IMR-90 (cell line): ENCODE measurements at regions not wholly inside any gene's neighbourhood (a gene's known extent, or its start where the extent isn't known, plus 50 kb on each side); places are given as distances from the start of the nearest gene placed in this dataset.
"Not testable (repeated sequence)": the region's sequence is repeated elsewhere in the genome, so short reads cannot be mapped to it uniquely, and the experiment has no call there.

Source experiments
- ATAC-seq: fragments of 200-7000 bp; cut with Tn5 transposase; 2 replicates; pipeline ENCODE4 v1.9.1; 2020; ENCODE audit warnings: low read depth, mild to moderate bottlenecking, moderate library complexity
- BruUV-seq: library from RNA; stranded (reverse); fragments of 400-500 nt; replicated peaks from 2 replicates; lab custom pipeline; 2021; lab: Mats Ljungman, UMichigan
- CTCF ChIA-PET: fragments of 300-600 bp; formaldehyde crosslinking; extraction: SDS; loops from one replicate; lab custom pipeline; 2021; ENCODE audit warnings: antibody characterized with exemption; lab: Yijun Ruan, JAX
- POLR2A ChIA-PET: fragments of 300-600 bp; sonication (Branson Sonifier 250); formaldehyde crosslinking; loops from one replicate; lab custom pipeline; 2022; ENCODE audit warnings: antibody characterized with exemption; ENCODE audit not compliant: unreplicated experiment; lab: Charles Lee
- DNase-seq: peaks from one replicate; pipeline ENCODE4 v3.0.0; 2013
- H2AFZ ChIP-seq: replicated peaks from 2 replicates; pipeline ENCODE3; 2013; ENCODE audit warnings: low read length, mild to moderate bottlenecking; ENCODE audit not compliant: poor library complexity
- H2AK5ac ChIP-seq: 2 replicates; pipeline ENCODE4 v1.6.1; 2013; ENCODE audit warnings: low read depth, low read length, inconsistent platforms
- H2AK9ac ChIP-seq: replicated peaks from 2 replicates; pipeline ENCODE3; 2013; ENCODE audit warnings: mild to moderate bottlenecking, low read depth, low read length, moderate library complexity; ENCODE audit not compliant: poor library complexity
- H2BK120ac ChIP-seq: 2 replicates; pipeline ENCODE4 v1.6.1; 2013; ENCODE audit warnings: low read depth, low read length, inconsistent platforms
- H2BK15ac ChIP-seq: 3 replicates; pipeline ENCODE4 v1.6.1; 2013; ENCODE audit warnings: low read depth, low read length, inconsistent platforms
- H2BK20ac ChIP-seq: 2 replicates; pipeline ENCODE4 v1.6.1; 2013; ENCODE audit warnings: low read depth, mild to moderate bottlenecking, inconsistent platforms, low read length, moderate library complexity
- H2BK5ac ChIP-seq: 2 replicates; pipeline ENCODE4 v1.6.1; 2013; ENCODE audit warnings: mild to moderate bottlenecking, low read depth, low read length, inconsistent platforms; ENCODE audit not compliant: poor library complexity, severe bottlenecking
- H3K14ac ChIP-seq: replicated peaks from 2 replicates; pipeline ENCODE4 v1.6.1; 2013; ENCODE audit warnings: low read depth, low read length, inconsistent platforms
- H3K18ac ChIP-seq: 2 replicates; pipeline ENCODE4 v1.6.1; 2013; ENCODE audit warnings: low read depth, low read length, control low read depth
- H3K23ac ChIP-seq: 2 replicates; pipeline ENCODE4 v1.6.1; 2013; ENCODE audit warnings: low read depth, low read length, inconsistent platforms
- H3K27ac ChIP-seq: 2 replicates; pipeline ENCODE4 v1.5.1; 2013; ENCODE audit warnings: mild to moderate bottlenecking, control low read depth, low read length; ENCODE audit not compliant: insufficient read depth
- H3K27me3 ChIP-seq: 2 replicates; pipeline ENCODE4 v1.6.1; 2013; ENCODE audit warnings: low read length; ENCODE audit not compliant: control insufficient read depth, insufficient read depth
- H3K36me3 ChIP-seq: 2 replicates; pipeline ENCODE4 v1.6.1; 2013; ENCODE audit warnings: low read length, mixed read lengths; ENCODE audit not compliant: control insufficient read depth, insufficient read depth
- H3K4ac ChIP-seq: 2 replicates; pipeline ENCODE4 v1.6.1; 2013; ENCODE audit warnings: low read depth, low read length, inconsistent platforms
- H3K4me1 ChIP-seq: 2 replicates; pipeline ENCODE4 v1.6.1; 2013; ENCODE audit warnings: low read length, mixed read lengths; ENCODE audit not compliant: control insufficient read depth, insufficient read depth
- H3K4me2 ChIP-seq: 2 replicates; pipeline ENCODE4 v1.6.1; 2013; ENCODE audit warnings: low read depth, mild to moderate bottlenecking, control low read depth, low read length, moderate library complexity
- H3K4me3 ChIP-seq: 2 replicates; pipeline ENCODE4 v1.5.1; 2013; ENCODE audit warnings: low read depth, mild to moderate bottlenecking, control low read depth, low read length, moderate library complexity; ENCODE audit not compliant: insufficient read depth
- H3K56ac ChIP-seq: 2 replicates; pipeline ENCODE4 v1.6.1; 2013; ENCODE audit warnings: low read length, inconsistent platforms; ENCODE audit not compliant: insufficient read depth; ENCODE audit errors: extremely low read depth
- H3K79me1 ChIP-seq, 2 experiments: 2 replicates each; pipeline ENCODE4 v1.6.1; 2013; ENCODE audit warnings: low read length in 2 of 2, inconsistent platforms in 1 of 2, low read depth in 1 of 2
- H3K9ac ChIP-seq: 2 replicates; pipeline ENCODE4 v1.6.1; 2013; ENCODE audit warnings: low read depth, low read length, control low read depth
- H3K9me1 ChIP-seq: 2 replicates; pipeline ENCODE4 v1.6.1; 2013; ENCODE audit warnings: low read length, inconsistent platforms; ENCODE audit not compliant: insufficient read depth
- H3K9me3 ChIP-seq: 2 replicates; pipeline ENCODE4 v1.6.1; 2013; ENCODE audit warnings: low read length; ENCODE audit not compliant: control insufficient read depth, insufficient read depth
- H4K20me1 ChIP-seq: 2 replicates; pipeline ENCODE4 v1.6.1; 2013; ENCODE audit warnings: low read length, inconsistent platforms; ENCODE audit not compliant: insufficient read depth
- H4K5ac ChIP-seq: 2 replicates; pipeline ENCODE4 v1.6.1; 2013; ENCODE audit warnings: mild to moderate bottlenecking, low read depth, low read length, control low read depth
- H4K8ac ChIP-seq, 2 experiments: 2 replicates each; pipeline ENCODE4 v1.6.1; 2013; ENCODE audit warnings: low read depth in 2 of 2, low read length in 2 of 2, control low read depth in 1 of 2, inconsistent platforms in 1 of 2
- H4K91ac ChIP-seq: 2 replicates; pipeline ENCODE4 v1.6.1; 2013; ENCODE audit warnings: low read depth, low read length, inconsistent platforms; ENCODE audit not compliant: insufficient read depth
- MAFK ChIP-seq: IDR thresholded peaks from 2 replicates; pipeline ENCODE4 v1.6.1; 2012; ENCODE audit warnings: low read depth, low read length, improper control_type of control experiment
- WGBS, 2 experiments: methylation state at CpG; one replicate each; pipeline versions ENCODE4 v1.1.5 to v1.1.7; 2013; ENCODE audit warnings: missing lambda C conversion rate in 2 of 2; ENCODE audit not compliant: insufficient read length in 1 of 2; ENCODE audit errors: extremely low coverage in 2 of 2; 5-methylcytosine and 5-hydroxymethylcytosine counted together
- dilution Hi-C: fragments of 300-500 bp; cut with HindIII; formaldehyde crosslinking; loops from one replicate; pipeline ENCODE4 v1.14.3; 2018; ENCODE audit warnings: low sequenced_read_pairs; ENCODE audit not compliant: unreplicated experiment
- in situ Hi-C: fragments of 300-500 bp; cut with MboI; formaldehyde crosslinking; loops from 3 replicates; pipeline ENCODE4 v1.14.3; 2019; ENCODE audit warnings: low sequenced_read_pairs, inconsistent platforms, mixed read lengths
- intact Hi-C: fragments of 100-400 bp; cut with micrococcal nuclease; formaldehyde crosslinking; loops from 2 replicates; pipeline ENCODE4 v1.10.0; 2022

GRCh38 chr10:46660027-46660834 lies 81.3 kb downstream of the SYT15 start:
- H2AK9ac ChIP-seq, CTCF ChIA-PET, H3K23ac ChIP-seq, H2BK20ac ChIP-seq, in situ Hi-C loops, H4K5ac ChIP-seq, H4K8ac ChIP-seq, dilution Hi-C loops, H3K27me3 ChIP-seq, H2AK5ac ChIP-seq, H3K9me1 ChIP-seq, H3K56ac ChIP-seq, H2AFZ ChIP-seq, POLR2A ChIA-PET, DNase-seq, H2BK120ac ChIP-seq, H3K79me1 ChIP-seq, H2BK5ac ChIP-seq, H3K9ac ChIP-seq, H3K4me3 ChIP-seq, H3K36me3 ChIP-seq, H3K14ac ChIP-seq, intact Hi-C loops, H4K91ac ChIP-seq, H3K9me3 ChIP-seq, H2BK15ac ChIP-seq, H3K4ac ChIP-seq, ATAC-seq, H3K27ac ChIP-seq, H4K20me1 ChIP-seq, H3K4me1 ChIP-seq, BruUV-seq, H3K18ac ChIP-seq, H3K4me2 ChIP-seq: not testable (repeated sequence)
- 0 out of 2 replicates have a peak, but pooled peaks have one; percentile 26 for TF ChIP-seq MAFK
- WGBS, 2 experiments: no CpG with 5 or more reads among the region's 8 CpGs

DNA sequence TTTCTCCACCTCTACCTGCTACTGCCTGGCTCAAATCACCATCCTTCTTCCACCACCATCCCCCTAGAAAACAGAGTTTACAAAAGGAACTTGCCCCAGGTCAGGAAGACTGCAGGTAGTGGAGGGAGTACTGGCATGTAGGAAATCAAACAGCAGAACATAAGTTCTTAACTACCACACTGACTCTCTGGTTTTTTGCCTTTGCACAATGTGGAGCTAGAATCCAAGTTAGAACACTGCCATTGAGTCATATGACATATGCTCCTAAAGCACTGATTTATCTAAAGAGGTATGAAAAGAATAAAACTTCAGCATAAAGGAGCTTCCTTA lies 81.9 kb downstream of the SYT15 start:
- H3K9ac ChIP-seq, H2BK15ac ChIP-seq, H2BK120ac ChIP-seq, in situ Hi-C loops, CTCF ChIA-PET, ATAC-seq, BruUV-seq, H4K20me1 ChIP-seq, POLR2A ChIA-PET, H4K5ac ChIP-seq, H2BK20ac ChIP-seq, H3K9me1 ChIP-seq, intact Hi-C loops, H3K14ac ChIP-seq, H3K4me3 ChIP-seq, H3K4me2 ChIP-seq, H2BK5ac ChIP-seq, H3K79me1 ChIP-seq, H2AK9ac ChIP-seq, H3K23ac ChIP-seq, H4K8ac ChIP-seq, H3K27ac ChIP-seq, dilution Hi-C loops, H3K56ac ChIP-seq, H4K91ac ChIP-seq, DNase-seq, H3K27me3 ChIP-seq, H3K4ac ChIP-seq, H3K18ac ChIP-seq, H3K36me3 ChIP-seq, H3K9me3 ChIP-seq, H3K4me1 ChIP-seq, H2AFZ ChIP-seq, H2AK5ac ChIP-seq: not testable (repeated sequence)
